Right kidney (tissue), 1 donor: ENCODE measurements at regions not wholly inside any gene's neighbourhood (a gene's known extent, or its start where the extent isn't known, plus 50 kb on each side); places are given as distances from the start of the nearest gene placed in this dataset.
A peak's percentile ranks its signal among the peaks of the same experiment; 100 is the strongest.

ENCODE experiments used
- DNase-seq: peaks from one replicate; pipeline ENCODE4 v3.0.0-alpha.2; 2016

DNA sequence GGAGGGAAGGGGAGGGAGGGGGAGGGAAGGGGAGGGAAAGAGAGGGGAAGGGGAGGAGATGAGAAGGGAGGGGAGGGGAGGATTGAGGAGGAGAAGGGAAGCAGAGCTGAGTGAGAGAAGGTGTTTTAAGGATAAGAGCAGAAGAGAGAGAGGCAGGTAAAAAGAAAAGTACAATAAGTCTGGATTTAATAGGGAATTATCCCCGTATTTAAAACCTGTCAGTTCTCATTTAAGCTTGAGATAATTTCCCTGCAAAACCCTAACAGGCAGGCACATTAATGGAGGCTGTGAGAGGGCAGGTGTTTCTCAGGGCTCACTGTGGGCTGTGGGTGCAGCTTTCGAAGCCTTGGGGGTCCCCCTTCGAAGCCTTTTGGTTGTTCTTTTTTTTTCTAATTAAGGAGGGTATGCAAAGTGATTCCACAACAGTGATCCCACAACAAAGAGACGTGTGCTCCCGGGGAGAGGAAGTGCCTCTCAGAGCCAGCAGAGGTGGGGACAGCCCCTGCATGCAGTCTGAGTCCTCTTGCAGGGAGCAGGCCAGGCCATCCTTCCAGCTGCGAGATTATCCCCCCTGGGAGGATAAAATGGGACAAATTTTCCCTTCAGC, 317.9 kb upstream of the IRX1 start:
- DNase-seq: no peak

DNA sequence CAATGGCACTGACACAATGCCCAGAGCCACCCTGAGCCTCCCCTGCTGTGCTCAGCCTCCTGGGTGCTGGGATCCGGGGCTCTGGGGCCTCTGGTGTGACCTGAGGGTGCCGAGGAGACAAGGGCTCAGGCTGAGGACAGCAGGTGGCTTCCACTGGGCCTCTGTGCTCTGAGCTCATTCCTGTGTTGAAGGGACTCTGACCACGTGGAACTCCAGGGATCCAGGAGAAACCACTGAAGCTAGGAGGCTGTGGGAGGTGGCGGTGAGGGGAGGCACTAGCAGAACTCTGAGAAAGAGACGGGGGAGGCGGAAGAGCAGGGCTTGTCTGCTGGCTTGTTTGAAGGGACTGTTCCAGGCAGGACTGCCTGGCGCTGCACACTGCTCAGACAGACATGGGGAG, 318.7 kb upstream of the IRX1 start:
- peak; percentile 42 for DNase-seq

GRCh38 chr5:3269395-3270169, 326.1 kb upstream of the IRX1 start:
- DNase-seq: no peak

GRCh38 chr5:3268760-3269330, 326.8 kb upstream of the IRX1 start:
- no peak for DNase-seq

GRCh38 chr5:3266861-3267260, 328.8 kb upstream of the IRX1 start:
- no peak for DNase-seq

GRCh38 chr5:3265936-3266335, 329.7 kb upstream of the IRX1 start:
- DNase-seq: no peak

- no peak for DNase-seq
Observed at GRCh38 chr5:3265131-3265885, 330.3 kb upstream of the IRX1 start.

- no peak for DNase-seq
Observed at GRCh38 chr5:3262451-3262850, 333.2 kb upstream of the IRX1 start.

DNA sequence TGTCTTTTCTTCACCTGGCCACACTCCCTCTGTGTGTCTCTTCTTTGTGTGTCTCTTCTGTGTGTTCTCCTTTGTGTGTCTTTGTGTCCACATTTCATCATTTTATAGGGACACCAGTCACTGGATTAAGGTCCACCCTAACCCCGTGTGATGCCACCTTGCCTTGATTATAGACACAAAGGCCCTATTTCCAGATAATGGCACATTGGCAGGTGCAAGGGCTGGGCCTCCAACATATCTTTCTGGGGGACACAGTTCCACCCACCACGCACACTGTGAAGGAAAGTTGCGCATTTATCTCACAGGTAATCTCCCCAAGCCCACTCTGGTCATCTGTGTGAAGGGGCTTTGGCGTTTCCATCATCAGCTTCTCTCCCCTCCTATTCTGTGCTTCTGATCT, 334.6 kb upstream of the IRX1 start:
- no peak for DNase-seq

- DNase-seq: no peak
Observed at GRCh38 chr5:3258050-3258449, 337.6 kb upstream of the IRX1 start.

DNA sequence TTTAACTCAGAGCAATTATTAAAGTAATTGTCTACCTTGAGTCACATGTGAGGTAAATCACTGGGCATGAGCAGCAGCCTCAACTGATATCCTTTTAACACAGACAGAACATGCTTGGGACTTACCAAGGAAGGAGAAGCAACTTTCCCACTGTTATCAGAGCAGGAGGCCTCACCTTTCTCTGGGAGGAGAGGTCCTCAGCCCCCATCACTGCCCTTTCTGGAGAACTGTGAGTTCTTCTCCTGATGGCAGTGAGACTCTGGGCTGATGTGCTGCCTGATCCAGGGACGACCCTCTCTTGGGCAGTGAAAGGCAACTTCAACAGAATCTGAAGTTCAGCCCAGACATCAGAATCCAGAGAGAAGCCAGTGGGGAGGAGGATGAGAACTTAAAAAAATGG, 343.4 kb upstream of the IRX1 start:
- no peak for DNase-seq

DNA sequence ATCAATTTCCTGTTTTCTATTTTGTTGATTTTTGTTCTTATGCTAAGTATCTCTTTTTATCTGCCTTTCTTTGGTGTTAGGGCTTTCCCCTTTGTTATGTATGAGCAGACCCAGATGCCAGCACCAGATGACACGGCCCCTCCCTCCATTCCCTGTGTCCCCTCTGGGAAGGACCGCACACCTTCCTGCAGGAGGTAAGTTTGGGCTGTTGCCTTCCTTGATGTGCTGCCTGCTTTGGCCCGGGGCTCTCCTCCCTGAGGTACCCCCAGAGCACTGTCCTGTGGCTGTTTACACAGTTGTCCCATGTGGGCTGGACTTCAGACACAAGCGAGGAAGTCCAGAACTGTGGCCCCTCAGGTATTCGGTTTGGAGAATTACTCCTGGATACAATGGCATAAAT, 343.8 kb upstream of the IRX1 start:
- no peak for DNase-seq

GRCh38 chr5:3249401-3249800, 346.2 kb upstream of the IRX1 start:
- no peak for DNase-seq

DNA sequence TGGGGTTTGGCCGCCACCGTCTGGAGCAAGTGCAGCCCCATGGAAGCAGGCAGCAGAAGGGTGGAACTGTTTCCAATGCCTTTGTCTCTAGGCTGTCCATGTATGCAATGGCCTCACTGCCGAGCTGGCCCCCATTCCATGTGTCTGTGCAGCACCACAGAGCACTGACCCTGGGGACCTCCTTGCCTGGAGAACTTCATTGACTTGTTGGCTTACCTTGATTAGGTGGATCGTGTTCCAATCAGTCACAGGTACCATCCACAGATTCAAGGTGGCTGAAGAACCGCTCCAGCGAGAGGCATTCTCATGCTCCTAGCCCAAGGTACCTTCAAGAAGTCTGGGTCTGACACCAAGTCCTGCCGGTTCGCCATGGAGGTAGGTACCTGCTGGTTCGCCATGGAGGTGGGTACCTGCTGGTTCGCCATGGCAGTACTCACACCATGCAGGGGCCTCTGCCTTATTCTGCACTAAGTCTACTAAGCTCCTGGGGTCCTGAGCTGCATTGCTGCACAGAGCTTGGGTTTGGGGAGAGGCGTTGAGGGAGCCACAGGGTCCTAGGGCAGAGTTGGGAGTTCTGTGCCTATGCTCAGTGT, 358.3 kb upstream of the IRX1 start:
- no peak for DNase-seq

DNA sequence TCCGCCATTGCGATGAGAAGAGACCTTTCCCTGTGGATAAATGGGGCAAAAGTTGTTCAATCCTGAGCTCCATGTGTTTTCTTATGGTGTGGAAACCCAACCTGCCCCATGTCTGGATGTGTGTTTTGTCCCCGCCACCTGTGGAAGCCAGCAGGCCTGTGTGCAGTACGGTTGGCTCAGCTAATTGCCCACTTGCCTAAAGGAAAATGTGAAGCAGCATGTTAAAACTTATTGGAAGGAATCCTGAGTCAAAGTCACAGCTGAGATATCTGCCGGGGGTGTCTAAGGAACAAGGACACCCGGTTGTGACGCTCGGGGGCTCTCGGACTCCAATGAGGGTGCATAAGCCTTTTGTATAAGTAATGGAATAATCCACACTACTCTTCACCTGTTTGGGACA, 361.1 kb upstream of the IRX1 start:
- DNase-seq: no peak

- DNase-seq: no peak
Observed at GRCh38 chr5:3230941-3231340, 364.7 kb upstream of the IRX1 start.

- DNase-seq: no peak
Observed at GRCh38 chr5:3230254-3230653, 365.4 kb upstream of the IRX1 start.

DNA sequence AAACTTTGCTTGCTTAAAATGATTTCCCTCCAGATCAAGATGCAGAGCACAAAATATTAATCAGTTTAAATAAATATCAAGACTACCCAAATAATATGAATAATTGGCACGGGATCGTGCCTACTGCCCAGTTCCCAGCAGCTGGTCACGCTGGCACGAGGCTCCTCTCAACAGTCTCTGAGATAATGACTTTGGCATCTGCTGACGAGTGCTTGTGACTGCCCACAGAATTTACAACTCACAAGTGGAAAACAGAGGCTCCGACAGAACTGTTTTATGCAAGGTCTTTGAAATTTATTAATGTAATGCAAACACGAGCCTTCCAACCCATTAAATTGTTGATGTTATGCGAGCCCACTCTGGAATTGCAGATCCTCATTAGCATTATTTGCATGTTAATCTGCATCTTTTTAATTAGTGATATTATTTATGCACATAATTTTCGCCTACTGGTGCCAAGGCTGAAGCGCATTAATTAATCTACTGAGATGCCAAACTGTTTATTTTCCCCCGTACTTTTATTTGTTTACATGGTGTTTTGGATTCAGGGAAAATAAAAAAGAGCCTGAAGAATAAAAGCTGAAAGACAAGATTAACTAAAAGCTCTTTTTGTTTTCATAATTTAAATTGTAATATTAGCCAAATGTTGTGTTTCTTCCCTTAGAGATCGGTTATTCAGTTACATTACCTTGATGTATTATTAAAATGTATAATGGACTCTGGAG, 369.3 kb upstream of the IRX1 start:
- DNase-seq: no peak

DNA sequence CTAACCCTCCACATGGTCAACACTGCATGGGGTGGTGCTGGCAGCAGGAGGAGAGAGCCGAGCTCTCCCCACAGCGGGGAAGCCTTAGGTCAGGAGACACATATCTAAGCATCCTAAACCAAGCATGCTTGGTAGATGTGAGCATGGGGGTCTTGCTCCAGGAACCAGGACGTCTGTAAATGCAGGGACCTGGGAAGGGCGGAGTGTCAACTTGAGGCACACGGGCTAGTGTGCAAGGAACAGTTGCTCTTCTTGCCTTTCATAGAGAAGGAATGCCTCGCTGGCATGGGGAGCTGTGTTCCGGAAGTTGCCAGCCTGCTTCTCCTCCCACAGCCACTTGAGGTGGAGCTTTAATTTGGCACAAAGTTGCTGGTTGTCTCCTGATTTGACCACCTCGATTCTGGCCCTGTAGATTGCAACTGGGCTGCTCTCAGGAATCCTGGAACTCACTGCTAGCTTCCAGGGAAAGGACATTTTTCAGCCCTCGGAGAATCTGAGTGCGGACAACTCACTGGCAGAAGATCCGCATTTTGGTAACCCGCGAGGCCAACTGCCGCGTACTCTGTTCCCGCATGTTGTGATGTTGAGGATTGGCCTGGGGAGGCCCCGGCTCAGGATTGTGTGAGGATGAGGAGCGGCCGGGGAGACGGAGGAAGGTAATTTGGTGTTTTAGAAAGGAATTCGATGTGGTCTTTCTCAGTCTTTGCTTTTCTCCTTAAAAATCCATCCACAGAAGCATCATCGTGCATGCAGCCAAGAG, 370.3 kb upstream of the IRX1 start:
- DNase-seq: no peak

- no peak for DNase-seq
Observed at GRCh38 chr5:3222924-3223323, 372.7 kb upstream of the IRX1 start.

GRCh38 chr5:3221432-3221831, 374.2 kb upstream of the IRX1 start:
- no peak for DNase-seq
